ENCODE measurements at regions not wholly inside any gene's neighbourhood (a gene's known extent, or its start where the extent isn't known, plus 50 kb on each side); places are given as distances from the start of the nearest gene placed in this dataset.

- no peak for TF ChIP-seq POLR2A (IDR thresholded peaks at IDR 0.05; ENCODE audit: extremely low read depth, insufficient read length)
- TF ChIP-seq CTCF (IDR thresholded peaks at IDR 0.05; ENCODE audit: low read depth, low read length): no peak
These were observed 731.2 kb downstream of the TNS3 start for GRCh38 chr7:46850563-46851330.
